MV-4-11 (cell line): ENCODE measurements at regions not wholly inside any gene's neighbourhood (a gene's known extent, or its start where the extent isn't known, plus 50 kb on each side); places are given as distances from the start of the nearest gene placed in this dataset.
"Not testable (repeated sequence)": the region's sequence is repeated elsewhere in the genome, so short reads cannot be mapped to it uniquely, and the experiment has no call there.

Experiments
- DNase-seq: peaks from one replicate; lab custom pipeline; 2025; lab: John Stamatoyannopoulos, UW

- DNase-seq, result no peak
Observed at GRCh38 chr20:51923633-51924032, 121.3 kb upstream of the SALL4 start.

GRCh38 chr20:51922812-51923211 is 120.5 kb upstream of the SALL4 start:
- DNase-seq, result not testable (repeated sequence)

DNA sequence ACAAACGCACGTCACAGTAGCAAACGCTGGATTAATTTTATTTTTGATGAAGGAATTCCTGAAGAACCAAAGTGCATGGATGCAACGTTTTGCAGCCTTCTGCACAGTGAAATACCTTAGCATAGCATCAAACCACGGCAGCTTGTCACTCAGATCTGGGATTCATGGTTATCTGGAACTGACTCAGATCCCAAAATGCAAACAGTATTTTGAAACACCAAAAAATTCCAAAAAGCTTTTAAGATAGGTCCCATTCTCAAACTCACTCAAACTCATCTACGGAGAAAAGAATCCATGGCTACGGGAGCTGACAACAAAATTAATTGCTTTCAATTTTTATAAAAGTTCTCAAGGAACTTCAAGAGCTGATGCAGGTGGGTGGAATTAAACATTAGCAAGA is 116.2 kb upstream of the SALL4 start:
- no peak for DNase-seq

GRCh38 chr20:51917886-51918535 is 115.7 kb upstream of the SALL4 start:
- no peak for DNase-seq

- DNase-seq, result no peak
Observed at GRCh38 chr20:51916244-51916643, 113.9 kb upstream of the SALL4 start.

DNA sequence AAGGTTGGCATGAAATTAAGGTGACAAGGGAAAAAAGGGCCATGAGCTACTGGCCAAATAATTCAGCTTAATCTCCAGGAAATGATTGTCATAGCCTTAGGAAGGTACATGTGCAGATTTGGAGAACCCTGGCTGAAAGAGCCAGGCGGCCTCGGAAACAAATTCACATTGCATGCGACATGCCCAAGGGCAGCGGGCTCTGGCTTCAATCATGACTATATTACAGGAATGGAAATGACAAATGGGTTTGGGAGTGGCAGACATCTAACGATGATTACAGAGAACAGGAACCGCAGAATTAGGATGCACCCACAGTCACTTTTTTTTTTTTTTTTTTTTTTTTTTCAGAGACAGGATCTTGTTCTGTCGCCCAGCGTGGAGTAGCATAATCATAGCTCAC is 112.4 kb upstream of the SALL4 start:
- DNase-seq, result no peak

DNA sequence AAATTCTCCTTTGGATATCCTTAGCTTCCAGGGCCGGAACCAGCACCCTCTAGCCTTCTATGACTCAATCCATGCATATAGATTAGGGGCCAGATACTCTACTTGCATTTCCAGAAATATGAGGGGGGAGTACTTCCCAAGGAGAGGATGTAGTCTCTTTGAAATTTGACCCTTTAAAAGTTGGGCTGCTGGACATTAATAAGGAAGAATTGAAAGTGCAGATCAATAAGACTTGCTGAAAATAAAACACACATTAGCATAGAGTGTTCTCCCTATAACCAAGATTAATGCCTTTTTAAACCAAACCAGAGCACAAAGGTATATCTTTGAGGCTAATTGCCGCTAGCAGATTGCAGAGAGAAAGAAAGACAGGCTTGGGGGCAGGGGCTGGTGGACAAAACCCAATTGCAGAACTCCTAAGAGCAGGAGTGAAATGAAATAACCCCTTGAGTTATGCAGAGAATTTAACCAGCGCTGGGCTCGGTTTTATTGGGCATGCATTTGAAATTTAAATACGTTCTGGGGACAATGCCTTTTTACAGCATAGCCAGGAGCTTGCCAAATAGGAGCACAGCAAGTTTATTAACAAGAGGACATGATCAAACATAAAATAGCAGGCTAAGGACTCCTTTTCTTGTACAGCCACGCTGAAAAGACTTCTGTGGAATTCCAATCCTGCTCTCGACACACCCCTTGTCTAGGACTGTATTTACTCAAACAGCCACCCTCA is 108.2 kb upstream of the SALL4 start:
- no peak for DNase-seq

- DNase-seq, result no peak
Observed at GRCh38 chr20:51906679-51907078, 104.4 kb upstream of the SALL4 start.

DNA sequence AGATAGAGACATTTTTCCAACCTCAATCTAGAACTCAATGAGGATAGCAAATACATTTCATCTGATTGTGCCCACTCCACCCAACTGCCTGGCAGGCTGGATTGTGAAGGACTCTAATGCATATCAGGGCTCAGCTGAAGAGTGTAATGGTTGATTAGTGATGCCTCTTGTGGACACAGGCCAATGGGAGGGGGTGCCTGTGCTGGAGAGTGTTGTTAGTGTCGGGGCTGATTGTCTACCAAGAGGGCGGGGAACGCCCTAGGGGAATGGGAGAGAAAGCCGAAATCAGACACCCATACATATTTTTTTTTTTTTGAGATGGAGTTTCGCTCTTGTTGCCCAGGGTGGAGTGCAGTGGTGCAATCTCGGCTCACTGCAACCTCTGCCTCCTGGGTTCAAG is 103.7 kb upstream of the SALL4 start:
- DNase-seq, result no peak

DNA sequence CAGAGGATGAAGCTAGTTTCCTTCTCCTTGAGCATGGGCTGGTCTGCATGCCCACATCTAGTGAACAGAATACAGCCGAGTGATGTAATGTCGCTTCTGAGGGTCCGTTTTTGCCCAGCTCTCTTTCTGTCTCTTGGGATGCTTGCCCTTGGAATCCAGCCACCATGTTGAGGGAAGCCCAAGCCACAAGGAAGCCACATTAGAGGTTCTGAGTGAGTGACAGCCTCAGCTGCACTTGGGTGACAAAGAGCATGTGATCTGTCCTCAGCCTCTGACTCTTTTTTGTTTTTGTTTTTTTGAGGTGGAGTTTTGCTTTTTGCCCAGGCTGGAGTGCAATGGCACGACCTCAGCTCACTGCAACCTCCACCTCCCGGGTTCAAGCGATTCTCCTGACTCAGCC is 100.6 kb upstream of the SALL4 start:
- no peak for DNase-seq

DNA sequence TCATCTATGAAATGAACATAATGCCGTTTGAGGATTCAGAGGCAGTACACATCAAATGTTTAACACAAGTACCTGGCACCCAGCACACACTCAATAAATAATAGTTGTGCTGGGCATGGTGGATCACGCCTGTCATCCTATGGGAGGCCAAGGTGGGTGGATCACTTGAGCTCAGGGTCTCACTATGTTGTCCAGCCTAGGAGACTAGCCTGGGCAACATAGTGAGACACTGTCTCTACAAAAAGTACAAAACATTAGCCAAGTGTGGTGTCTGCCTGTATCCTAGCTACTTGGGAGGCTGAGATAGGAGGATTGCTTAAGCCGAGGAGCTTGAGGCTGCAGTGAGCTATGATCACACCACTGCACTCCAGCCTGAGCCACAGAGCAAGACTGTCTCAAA is 98.1 kb upstream of the SALL4 start:
- no peak for DNase-seq

DNA sequence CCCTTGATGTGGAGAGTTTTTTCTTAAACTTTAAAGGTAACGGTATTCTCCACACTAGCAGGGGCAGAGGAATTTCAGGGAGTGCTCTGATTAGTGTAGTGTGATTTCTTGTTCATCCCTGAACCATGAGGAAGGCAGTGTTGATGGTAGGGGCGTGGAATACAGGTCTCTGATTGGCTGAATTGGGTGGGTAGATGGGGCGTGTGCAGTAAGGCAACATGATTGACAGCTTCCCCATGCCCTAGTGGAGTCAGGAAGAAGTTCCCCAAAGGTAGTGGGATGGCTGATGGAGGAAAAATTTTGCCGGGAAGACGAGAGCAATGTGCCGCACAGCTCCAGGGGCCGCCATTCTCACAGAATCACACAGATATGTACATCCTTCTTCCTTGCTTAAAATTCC is 97.4 kb upstream of the SALL4 start:
- no peak for DNase-seq

DNA sequence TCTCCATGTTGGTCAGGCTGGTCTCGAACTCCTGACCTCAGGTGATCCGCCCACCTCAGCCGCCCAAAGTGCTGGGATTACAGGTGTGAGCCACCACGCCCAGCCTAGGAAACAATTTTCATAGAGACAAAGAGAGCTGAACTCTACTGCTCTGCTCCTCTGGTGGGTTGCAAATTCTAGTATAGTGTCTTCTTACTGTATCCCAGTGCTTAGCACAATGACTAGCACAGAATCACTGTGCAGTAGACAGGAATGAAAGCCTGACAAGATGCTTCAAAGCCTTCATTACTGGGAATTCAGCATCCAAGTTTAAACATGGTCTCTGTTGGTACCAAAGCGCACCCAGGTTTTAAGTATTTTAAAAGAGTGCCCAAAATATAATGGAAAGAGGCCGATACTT is 96.5 kb upstream of the SALL4 start:
- DNase-seq, result no peak

DNA sequence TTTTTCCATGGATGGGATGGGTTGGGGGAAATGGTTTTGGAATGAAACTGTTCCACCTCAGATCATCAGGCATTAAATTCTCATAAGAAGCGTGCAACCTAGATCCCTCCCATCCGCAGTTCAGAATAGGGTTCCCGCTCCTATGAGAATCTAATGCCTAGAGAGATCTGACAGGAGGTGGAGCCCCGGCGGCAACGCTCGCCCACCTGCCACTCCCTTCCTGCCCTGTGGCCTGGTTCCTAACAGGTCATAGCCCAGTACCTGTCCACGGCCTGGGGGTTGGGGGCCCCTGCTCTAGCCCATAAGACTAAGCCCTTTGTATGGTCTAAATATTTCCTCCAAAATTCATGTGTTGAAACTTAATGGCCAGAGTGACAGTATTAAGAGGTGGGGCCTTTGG is 92.3 kb upstream of the SALL4 start:
- DNase-seq, result no peak

- DNase-seq, result no peak
Observed at GRCh38 chr20:51894201-51894600, 91.9 kb upstream of the SALL4 start.

GRCh38 chr20:51893723-51894122 is 91.4 kb upstream of the SALL4 start:
- no peak for DNase-seq

GRCh38 chr20:51890003-51890402 is 87.7 kb upstream of the SALL4 start:
- DNase-seq, result no peak

- no peak for DNase-seq
Observed at GRCh38 chr20:51889466-51889865, 87.1 kb upstream of the SALL4 start.

- DNase-seq, result no peak
Observed at GRCh38 chr20:51888291-51888690, 86.0 kb upstream of the SALL4 start.

DNA sequence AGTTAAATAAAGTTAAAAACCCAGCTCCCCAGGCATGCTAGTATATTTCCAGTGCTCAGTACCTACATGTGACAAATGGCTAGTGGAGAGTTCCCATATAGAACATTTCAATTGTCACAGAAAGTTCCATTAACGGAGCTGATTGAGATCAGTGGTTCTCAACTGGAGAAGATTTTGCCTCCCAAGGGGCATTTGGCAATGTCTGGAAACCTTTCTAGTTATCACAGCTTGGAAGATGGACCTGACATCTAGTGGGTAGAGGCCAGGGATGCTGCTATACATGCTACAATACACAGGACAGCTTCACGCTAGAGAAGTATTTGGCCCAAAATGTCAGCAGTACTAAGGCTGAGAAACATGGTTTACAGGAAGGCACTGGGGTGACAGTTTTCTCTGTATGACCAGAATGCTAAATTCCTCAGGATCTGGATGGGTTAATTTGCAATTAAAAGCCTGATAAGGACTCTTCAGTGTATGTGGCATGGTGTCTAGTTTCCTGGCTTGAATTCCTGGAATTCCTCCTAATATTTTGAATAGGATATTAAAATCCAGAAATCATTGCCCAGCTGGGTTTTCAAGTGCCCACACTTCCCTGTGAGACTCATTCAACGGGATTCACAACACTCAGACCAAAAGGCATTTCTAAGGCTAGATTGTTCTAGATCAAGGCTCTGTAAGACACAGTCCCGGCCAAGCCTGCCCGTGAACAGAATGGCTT is 84.7 kb upstream of the SALL4 start:
- no peak for DNase-seq

DNA sequence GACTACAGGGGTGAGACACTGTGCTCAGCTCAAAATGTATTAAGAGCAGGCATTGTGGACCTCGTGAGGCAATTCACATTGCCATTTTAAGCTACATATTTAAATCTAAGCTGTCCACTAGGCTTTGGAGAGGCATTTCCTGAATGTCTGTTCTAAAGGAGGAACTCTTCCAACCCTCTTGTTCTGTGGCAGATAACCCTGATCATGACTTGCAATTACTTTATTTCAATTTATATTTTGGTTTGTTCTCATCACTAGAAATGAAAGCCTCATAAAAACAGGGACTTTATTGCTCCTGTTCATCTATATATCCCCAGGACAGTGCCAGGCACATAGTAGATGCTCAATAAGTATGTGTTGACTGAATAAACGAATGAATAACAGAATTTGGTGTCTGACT is 84.0 kb upstream of the SALL4 start:
- peak; percentile 5 for DNase-seq

- peak; percentile 17 for DNase-seq
Observed at GRCh38 chr20:51884561-51884960, 82.2 kb upstream of the SALL4 start.

GRCh38 chr20:51880188-51880587 is 77.9 kb upstream of the SALL4 start:
- no peak for DNase-seq
